GM12874 (cell line): ENCODE measurements at regions not wholly inside any gene's neighbourhood (a gene's known extent, or its start where the extent isn't known, plus 50 kb on each side); places are given as distances from the start of the nearest gene placed in this dataset.

ENCODE experiments used
- CTCF ChIP-seq: IDR thresholded peaks from 2 replicates; pipeline ENCODE4 v1.5.1; 2011; ENCODE audit warnings: low read depth, mild to moderate bottlenecking, control low read depth, low read length, moderate library complexity; ENCODE audit not compliant: insufficient read depth

- TF ChIP-seq CTCF, result no peak
Observed at GRCh38 chr10:3471927-3472286, 299.3 kb upstream of the PITRM1 start.

GRCh38 chr10:3471472-3471871, 298.9 kb upstream of the PITRM1 start:
- no peak for TF ChIP-seq CTCF

- no peak for TF ChIP-seq CTCF
Observed at GRCh38 chr10:3470191-3470590, 297.6 kb upstream of the PITRM1 start.

- no peak for TF ChIP-seq CTCF
Observed at GRCh38 chr10:3469639-3470020, 297.0 kb upstream of the PITRM1 start.

- TF ChIP-seq CTCF, result no peak
Observed at GRCh38 chr10:3468919-3469638, 296.5 kb upstream of the PITRM1 start.

- TF ChIP-seq CTCF, result no peak
Observed at GRCh38 chr10:3467052-3467951, 294.7 kb upstream of the PITRM1 start.

- TF ChIP-seq CTCF, result no peak
Observed at GRCh38 chr10:3465406-3465891, 292.9 kb upstream of the PITRM1 start.
